Esophagus squamous epithelium (tissue), 5 donors: ENCODE measurements at regions not wholly inside any gene's neighbourhood (a gene's known extent, or its start where the extent isn't known, plus 50 kb on each side); places are given as distances from the start of the nearest gene placed in this dataset.

Source experiments
- DNase-seq: peaks from one replicate; lab custom pipeline; 2025; lab: John Stamatoyannopoulos, UW
- H3K27ac ChIP-seq, 4 donors: fragments of 200-600 bp; sonication (generic); one replicate each; pipeline ENCODE4 v1.5.1; 2016 to 2019; ENCODE audit warnings: mild to moderate bottlenecking in 1 of 4
- H3K27me3 ChIP-seq, 4 donors: fragments of 200-600 bp; sonication (generic); 1 replicate in 3 of 4; 2 replicates in 1 of 4; pipeline versions ENCODE4 v1.5.1 to v1.6.0; 2017 to 2021; ENCODE audit warnings: antibody characterized with exemption in 1 of 4
- H3K36me3 ChIP-seq, 3 donors: fragments of 200-600 bp; sonication (generic); one replicate each; pipeline ENCODE4 v1.5.1; 2016 to 2019
- H3K4me1 ChIP-seq, 3 donors: fragments of 200-600 bp; sonication (generic); one replicate each; pipeline ENCODE4 v1.5.1; 2017 to 2019
- H3K4me3 ChIP-seq, 4 donors: fragments of 200-600 bp; sonication (generic); 1 replicate in 3 of 4; 2 replicates in 1 of 4; pipeline ENCODE4 v1.5.1; 2016 to 2019; ENCODE audit warnings: mild to moderate bottlenecking in 2 of 4, moderate library complexity in 1 of 4
- H3K9me3 ChIP-seq, 3 donors: fragments of 200-600 bp; sonication (generic); one replicate each; pipeline ENCODE4 v1.5.1; 2016 to 2019
- CTCF ChIP-seq, 6 experiments: fragments of 450-650 bp in 4 of 6; fragments of 200-600 bp in 2 of 6; sonication (generic) in 2 of 6; IDR thresholded peaks; one replicate each; pipeline ENCODE4 v1.5.1; 2016 to 2019; ENCODE audit warnings: antibody characterized with exemption in 6 of 6, mild to moderate bottlenecking in 4 of 6, moderate library complexity in 4 of 6
- POLR2A ChIP-seq, 4 donors: fragments of 450-650 bp; IDR thresholded peaks; one replicate each; pipeline ENCODE4 v1.6.1; 2017; ENCODE audit warnings: antibody characterized with exemption in 4 of 4, mild to moderate bottlenecking in 4 of 4, moderate library complexity in 3 of 4
- WGBS, 2 donors: methylation state at CpG; one replicate each; pipeline ENCODE4 v1.1.5; 2018; 5-methylcytosine and 5-hydroxymethylcytosine counted together
- intact Hi-C: fragments of 100-400 bp; cut with DNase I; formaldehyde crosslinking; loops from one replicate; pipeline ENCODE4 v1.15.0; 2022
- donor health status: DM: yes; HTN: yes; CAD: no.

GRCh38 chr9:126750941-126751725 is 53.7 kb upstream of the ZBTB43 start:
- WGBS, 2 donors: 75 to 89% methylated on average over 5 to 6 of the region's 6 CpGs
- Histone ChIP-seq H3K4me3 (no peak overlapping the region), H3K27me3 (peaks cover 0 to 61% (median 0%) of the 10 kb centered on the region in 4 donors), H3K36me3 (no peaks in the 10 kb centered on the region), H3K9me3 (no peaks in the 10 kb centered on the region), H3K27ac (no peak overlapping the region), H3K4me1 (peaks cover 0 to 17% (median 3%) of the 10 kb centered on the region in 3 donors)
- intact Hi-C loops: no loop called here
- TF ChIP-seq CTCF (IDR thresholded peaks at IDR 0.05) (no peak), POLR2A (IDR thresholded peaks at IDR 0.05) (no peak)
- DNase-seq: no peak

- Histone ChIP-seq H3K9me3 (no peaks in the 10 kb centered on the region), H3K4me1 (peaks cover 0 to 17% (median 3%) of the 10 kb centered on the region in 3 donors), H3K27ac (no peak overlapping the region), H3K27me3 (peaks cover 0 to 56% (median 0%) of the 10 kb centered on the region in 4 donors), H3K4me3 (no peak overlapping the region), H3K36me3 (no peaks in the 10 kb centered on the region)
- intact Hi-C loops: no loop called here
- 47 to 76% methylated on average over 3 to 4 of the region's 4 CpGs for WGBS, 2 donors
- DNase-seq: no peak
- TF ChIP-seq POLR2A (IDR thresholded peaks at IDR 0.05) (no peak), CTCF (IDR thresholded peaks at IDR 0.05) (no peak)
Measured at GRCh38 chr9:126752376-126752775, 52.5 kb upstream of the ZBTB43 start.

GRCh38 chr9:126752881-126753670 is 51.8 kb upstream of the ZBTB43 start:
- Histone ChIP-seq H3K4me1 (peaks cover 0 to 17% (median 3%) of the 10 kb centered on the region in 3 donors), H3K27me3 (peaks cover 0 to 49% (median 0%) of the 10 kb centered on the region in 4 donors), H3K9me3 (no peaks in the 10 kb centered on the region), H3K36me3 (no peaks in the 10 kb centered on the region), H3K4me3 (no peak overlapping the region), H3K27ac (no peak overlapping the region)
- 20 to 88% methylated on average over 1 to 6 of the region's 10 CpGs for WGBS, 2 donors
- DNase-seq: no peak
- intact Hi-C loops: no loop called here
- no peak for TF ChIP-seq POLR2A (IDR thresholded peaks at IDR 0.05)
- no peak for TF ChIP-seq CTCF (IDR thresholded peaks at IDR 0.05)

GRCh38 chr9:126754436-126755316 is 50.2 kb upstream of the ZBTB43 start:
- no peak for DNase-seq
- 80 to 88% methylated on average over 16 to 17 of the region's 19 CpGs for WGBS, 2 donors
- TF ChIP-seq POLR2A (IDR thresholded peaks at IDR 0.05): no peak
- no peak for TF ChIP-seq CTCF (IDR thresholded peaks at IDR 0.05)
- H3K27me3 ChIP-seq: peaks cover 0 to 49% (median 0%) of the 10 kb centered on the region in 4 donors
- no peaks in the 10 kb centered on the region for H3K9me3 ChIP-seq
- H3K36me3 ChIP-seq: no peaks in the 10 kb centered on the region
- intact Hi-C loops: no loop called here
- peaks cover 0 to 17% (median 3%) of the 10 kb centered on the region in 3 donors for H3K4me1 ChIP-seq
- H3K27ac ChIP-seq: no peak overlapping the region
- no peak overlapping the region for H3K4me3 ChIP-seq
